Right kidney (tissue), 1 donor: ENCODE measurements at regions not wholly inside any gene's neighbourhood (a gene's known extent, or its start where the extent isn't known, plus 50 kb on each side); places are given as distances from the start of the nearest gene placed in this dataset.

Experiments
- DNase-seq: peaks from one replicate; pipeline ENCODE4 v3.0.0-alpha.2; 2016

GRCh38 chr18:22114526-22115321 lies 54.7 kb upstream of the GATA6 start:
- DNase-seq, result no peak

- DNase-seq, result no peak
These were observed 53.8 kb upstream of the GATA6 start for GRCh38 chr18:22115573-22115972.
